IMR-90 (cell line): ENCODE measurements at regions not wholly inside any gene's neighbourhood (a gene's known extent, or its start where the extent isn't known, plus 50 kb on each side); places are given as distances from the start of the nearest gene placed in this dataset.

Source experiments
- ATAC-seq: fragments of 200-7000 bp; cut with Tn5 transposase; 2 replicates; pipeline ENCODE4 v1.9.1; 2020; ENCODE audit warnings: low read depth, mild to moderate bottlenecking, moderate library complexity
- BruUV-seq: library from RNA; stranded (reverse); fragments of 400-500 nt; replicated peaks from 2 replicates; lab custom pipeline; 2021; lab: Mats Ljungman, UMichigan
- CTCF ChIA-PET: fragments of 300-600 bp; formaldehyde crosslinking; extraction: SDS; loops from one replicate; lab custom pipeline; 2021; ENCODE audit warnings: antibody characterized with exemption; lab: Yijun Ruan, JAX
- POLR2A ChIA-PET: fragments of 300-600 bp; sonication (Branson Sonifier 250); formaldehyde crosslinking; loops from one replicate; lab custom pipeline; 2022; ENCODE audit warnings: antibody characterized with exemption; ENCODE audit not compliant: unreplicated experiment; lab: Charles Lee
- DNase-seq: peaks from one replicate; pipeline ENCODE4 v3.0.0; 2013
- H2AFZ ChIP-seq: replicated peaks from 2 replicates; pipeline ENCODE3; 2013; ENCODE audit warnings: low read length, mild to moderate bottlenecking; ENCODE audit not compliant: poor library complexity
- H2AK5ac ChIP-seq: 2 replicates; pipeline ENCODE4 v1.6.1; 2013; ENCODE audit warnings: low read depth, low read length, inconsistent platforms
- H2AK9ac ChIP-seq: replicated peaks from 2 replicates; pipeline ENCODE3; 2013; ENCODE audit warnings: mild to moderate bottlenecking, low read depth, low read length, moderate library complexity; ENCODE audit not compliant: poor library complexity
- H2BK120ac ChIP-seq: 2 replicates; pipeline ENCODE4 v1.6.1; 2013; ENCODE audit warnings: low read depth, low read length, inconsistent platforms
- H2BK15ac ChIP-seq: 3 replicates; pipeline ENCODE4 v1.6.1; 2013; ENCODE audit warnings: low read depth, low read length, inconsistent platforms
- H2BK20ac ChIP-seq: 2 replicates; pipeline ENCODE4 v1.6.1; 2013; ENCODE audit warnings: low read depth, mild to moderate bottlenecking, inconsistent platforms, low read length, moderate library complexity
- H2BK5ac ChIP-seq: 2 replicates; pipeline ENCODE4 v1.6.1; 2013; ENCODE audit warnings: mild to moderate bottlenecking, low read depth, low read length, inconsistent platforms; ENCODE audit not compliant: poor library complexity, severe bottlenecking
- H3K14ac ChIP-seq: replicated peaks from 2 replicates; pipeline ENCODE4 v1.6.1; 2013; ENCODE audit warnings: low read depth, low read length, inconsistent platforms
- H3K18ac ChIP-seq: 2 replicates; pipeline ENCODE4 v1.6.1; 2013; ENCODE audit warnings: low read depth, low read length, control low read depth
- H3K23ac ChIP-seq: 2 replicates; pipeline ENCODE4 v1.6.1; 2013; ENCODE audit warnings: low read depth, low read length, inconsistent platforms
- H3K27ac ChIP-seq: 2 replicates; pipeline ENCODE4 v1.5.1; 2013; ENCODE audit warnings: mild to moderate bottlenecking, control low read depth, low read length; ENCODE audit not compliant: insufficient read depth
- H3K27me3 ChIP-seq: 2 replicates; pipeline ENCODE4 v1.6.1; 2013; ENCODE audit warnings: low read length; ENCODE audit not compliant: control insufficient read depth, insufficient read depth
- H3K36me3 ChIP-seq: 2 replicates; pipeline ENCODE4 v1.6.1; 2013; ENCODE audit warnings: low read length, mixed read lengths; ENCODE audit not compliant: control insufficient read depth, insufficient read depth
- H3K4ac ChIP-seq: 2 replicates; pipeline ENCODE4 v1.6.1; 2013; ENCODE audit warnings: low read depth, low read length, inconsistent platforms
- H3K4me1 ChIP-seq: 2 replicates; pipeline ENCODE4 v1.6.1; 2013; ENCODE audit warnings: low read length, mixed read lengths; ENCODE audit not compliant: control insufficient read depth, insufficient read depth
- H3K4me2 ChIP-seq: 2 replicates; pipeline ENCODE4 v1.6.1; 2013; ENCODE audit warnings: low read depth, mild to moderate bottlenecking, control low read depth, low read length, moderate library complexity
- H3K4me3 ChIP-seq: 2 replicates; pipeline ENCODE4 v1.5.1; 2013; ENCODE audit warnings: low read depth, mild to moderate bottlenecking, control low read depth, low read length, moderate library complexity; ENCODE audit not compliant: insufficient read depth
- H3K56ac ChIP-seq: 2 replicates; pipeline ENCODE4 v1.6.1; 2013; ENCODE audit warnings: low read length, inconsistent platforms; ENCODE audit not compliant: insufficient read depth; ENCODE audit errors: extremely low read depth
- H3K79me1 ChIP-seq, 2 experiments: 2 replicates each; pipeline ENCODE4 v1.6.1; 2013; ENCODE audit warnings: low read length in 2 of 2, inconsistent platforms in 1 of 2, low read depth in 1 of 2
- H3K9ac ChIP-seq: 2 replicates; pipeline ENCODE4 v1.6.1; 2013; ENCODE audit warnings: low read depth, low read length, control low read depth
- H3K9me1 ChIP-seq: 2 replicates; pipeline ENCODE4 v1.6.1; 2013; ENCODE audit warnings: low read length, inconsistent platforms; ENCODE audit not compliant: insufficient read depth
- H3K9me3 ChIP-seq: 2 replicates; pipeline ENCODE4 v1.6.1; 2013; ENCODE audit warnings: low read length; ENCODE audit not compliant: control insufficient read depth, insufficient read depth
- H4K20me1 ChIP-seq: 2 replicates; pipeline ENCODE4 v1.6.1; 2013; ENCODE audit warnings: low read length, inconsistent platforms; ENCODE audit not compliant: insufficient read depth
- H4K5ac ChIP-seq: 2 replicates; pipeline ENCODE4 v1.6.1; 2013; ENCODE audit warnings: mild to moderate bottlenecking, low read depth, low read length, control low read depth
- H4K8ac ChIP-seq, 2 experiments: 2 replicates each; pipeline ENCODE4 v1.6.1; 2013; ENCODE audit warnings: low read depth in 2 of 2, low read length in 2 of 2, control low read depth in 1 of 2, inconsistent platforms in 1 of 2
- H4K91ac ChIP-seq: 2 replicates; pipeline ENCODE4 v1.6.1; 2013; ENCODE audit warnings: low read depth, low read length, inconsistent platforms; ENCODE audit not compliant: insufficient read depth
- CEBPB ChIP-seq: IDR thresholded peaks from 2 replicates; pipeline ENCODE4 v1.6.1; 2012; ENCODE audit warnings: low read depth, low read length, improper control_type of control experiment
- FOS ChIP-seq: fragments of 150-350 bp; IDR thresholded peaks from 2 replicates; pipeline ENCODE4 v1.6.1; 2016; ENCODE audit warnings: low read depth, low read length
- MAFK ChIP-seq: IDR thresholded peaks from 2 replicates; pipeline ENCODE4 v1.6.1; 2012; ENCODE audit warnings: low read depth, low read length, improper control_type of control experiment
- MAZ ChIP-seq: IDR thresholded peaks from 2 replicates; pipeline ENCODE4 v1.6.1; 2012; ENCODE audit warnings: low read depth, mild to moderate bottlenecking, low read length, improper control_type of control experiment, moderate library complexity, borderline replicate concordance
- MXI1 ChIP-seq: IDR thresholded peaks from 2 replicates; pipeline ENCODE4 v1.6.1; 2012; ENCODE audit warnings: low read depth, mild to moderate bottlenecking, low read length, moderate library complexity, borderline replicate concordance
- POLR2A ChIP-seq: IDR thresholded peaks from 2 replicates; pipeline ENCODE4 v1.6.1; 2012; ENCODE audit warnings: mild to moderate bottlenecking, low read depth, low read length
- RCOR1 ChIP-seq: IDR thresholded peaks from 2 replicates; pipeline ENCODE4 v1.6.1; 2012; ENCODE audit warnings: mild to moderate bottlenecking, low read length, improper control_type of control experiment; ENCODE audit not compliant: insufficient replicate concordance
- RFX5 ChIP-seq: IDR thresholded peaks from 2 replicates; pipeline ENCODE4 v1.8.0; 2012; ENCODE audit warnings: low read depth, mild to moderate bottlenecking, low read length, moderate library complexity
- SMC3 ChIP-seq: fragments of 150-350 bp; IDR thresholded peaks from 2 replicates; pipeline ENCODE4 v1.6.1; 2016; ENCODE audit warnings: low read depth, mild to moderate bottlenecking, antibody characterized with exemption, low read length, moderate library complexity
- WGBS, 2 experiments: methylation state at CpG; one replicate each; pipeline versions ENCODE4 v1.1.5 to v1.1.7; 2013; ENCODE audit warnings: missing lambda C conversion rate in 2 of 2; ENCODE audit not compliant: insufficient read length in 1 of 2; ENCODE audit errors: extremely low coverage in 2 of 2; 5-methylcytosine and 5-hydroxymethylcytosine counted together
- dilution Hi-C: fragments of 300-500 bp; cut with HindIII; formaldehyde crosslinking; loops from one replicate; pipeline ENCODE4 v1.14.3; 2018; ENCODE audit warnings: low sequenced_read_pairs; ENCODE audit not compliant: unreplicated experiment
- in situ Hi-C: fragments of 300-500 bp; cut with MboI; formaldehyde crosslinking; loops from 3 replicates; pipeline ENCODE4 v1.14.3; 2019; ENCODE audit warnings: low sequenced_read_pairs, inconsistent platforms, mixed read lengths
- intact Hi-C: fragments of 100-400 bp; cut with micrococcal nuclease; formaldehyde crosslinking; loops from 2 replicates; pipeline ENCODE4 v1.10.0; 2022
- TF ChIP-seq, protein P1 (sequence below): conservative IDR thresholded peaks from 2 replicates; pipeline ENCODE4 v1.5.1; 2012; ENCODE audit warnings: mild to moderate bottlenecking, low read depth, low read length, improper control_type of control experiment
- TF ChIP-seq, protein P2 (sequence below): fragments of 150-350 bp; IDR thresholded peaks from 2 replicates; pipeline ENCODE4 v1.6.1; 2017; ENCODE audit warnings: mild to moderate bottlenecking, antibody characterized with exemption, low read length, low read depth

DNA sequence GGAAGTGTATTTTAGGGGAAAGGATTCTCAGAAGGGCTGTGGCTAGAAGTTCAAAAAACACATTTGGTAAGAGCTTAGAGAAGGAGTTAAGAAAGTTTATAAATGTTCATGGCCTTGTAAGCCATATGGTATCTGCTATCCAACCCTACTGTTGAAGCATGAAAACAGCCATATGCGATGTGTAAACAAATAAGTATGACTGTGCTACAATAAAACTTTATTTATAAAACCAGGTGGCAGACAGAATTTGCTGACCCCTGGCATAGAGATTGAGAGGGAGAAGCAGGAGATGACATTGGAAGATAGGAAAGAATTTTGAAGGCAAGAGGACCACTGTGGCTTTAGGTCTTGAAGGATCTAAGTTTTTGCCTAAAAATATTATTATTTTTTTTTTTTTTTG lies 583.5 kb downstream of the DOK5 start:
- ATAC-seq = no peak
- Histone ChIP-seq H3K4me2 (no peak overlapping the region), H2BK120ac (no peak overlapping the region), H2AK9ac (no peak overlapping the region), H2BK20ac (no peak overlapping the region), H4K20me1 (no peaks in the 10 kb centered on the region), H3K18ac (no peak overlapping the region), H3K79me1 (no peaks in the 10 kb centered on the region), H3K9me3 (no peaks in the 10 kb centered on the region; the same call in 1 of the 2 replicates), H3K56ac (no peak overlapping the region), H3K9ac (no peak overlapping the region), H2AK5ac (no peak overlapping the region), H2AFZ (no peak overlapping the region), H3K14ac (no peak overlapping the region), H3K4me3 (no peak overlapping the region), H4K5ac (no peak overlapping the region), H3K27me3 (no peaks in the 10 kb centered on the region), H3K4ac (no peak overlapping the region), H3K9me1 (no peaks in the 10 kb centered on the region), H3K27ac (no peak overlapping the region), H4K91ac (no peak overlapping the region), H2BK15ac (no peak overlapping the region), H3K36me3 (no peaks in the 10 kb centered on the region), H2BK5ac (no peak overlapping the region), H3K23ac (no peak overlapping the region), H3K4me1 (no peaks in the 10 kb centered on the region), H4K8ac (no peak overlapping the region)
- ChIA-PET CTCF (no interaction called here), POLR2A (no interaction called here)
- TF ChIP-seq MAZ (no peak), RCOR1 (no peak), RFX5 (no peak), POLR2A (no peak), MAFK (no peak), CEBPB (no peak), SMC3 (no peak), MXI1 (no peak), FOS (no peak)
- TF ChIP-seq, protein P1, sequence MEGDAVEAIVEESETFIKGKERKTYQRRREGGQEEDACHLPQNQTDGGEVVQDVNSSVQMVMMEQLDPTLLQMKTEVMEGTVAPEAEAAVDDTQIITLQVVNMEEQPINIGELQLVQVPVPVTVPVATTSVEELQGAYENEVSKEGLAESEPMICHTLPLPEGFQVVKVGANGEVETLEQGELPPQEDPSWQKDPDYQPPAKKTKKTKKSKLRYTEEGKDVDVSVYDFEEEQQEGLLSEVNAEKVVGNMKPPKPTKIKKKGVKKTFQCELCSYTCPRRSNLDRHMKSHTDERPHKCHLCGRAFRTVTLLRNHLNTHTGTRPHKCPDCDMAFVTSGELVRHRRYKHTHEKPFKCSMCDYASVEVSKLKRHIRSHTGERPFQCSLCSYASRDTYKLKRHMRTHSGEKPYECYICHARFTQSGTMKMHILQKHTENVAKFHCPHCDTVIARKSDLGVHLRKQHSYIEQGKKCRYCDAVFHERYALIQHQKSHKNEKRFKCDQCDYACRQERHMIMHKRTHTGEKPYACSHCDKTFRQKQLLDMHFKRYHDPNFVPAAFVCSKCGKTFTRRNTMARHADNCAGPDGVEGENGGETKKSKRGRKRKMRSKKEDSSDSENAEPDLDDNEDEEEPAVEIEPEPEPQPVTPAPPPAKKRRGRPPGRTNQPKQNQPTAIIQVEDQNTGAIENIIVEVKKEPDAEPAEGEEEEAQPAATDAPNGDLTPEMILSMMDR = no peak
- TF ChIP-seq, protein P2, sequence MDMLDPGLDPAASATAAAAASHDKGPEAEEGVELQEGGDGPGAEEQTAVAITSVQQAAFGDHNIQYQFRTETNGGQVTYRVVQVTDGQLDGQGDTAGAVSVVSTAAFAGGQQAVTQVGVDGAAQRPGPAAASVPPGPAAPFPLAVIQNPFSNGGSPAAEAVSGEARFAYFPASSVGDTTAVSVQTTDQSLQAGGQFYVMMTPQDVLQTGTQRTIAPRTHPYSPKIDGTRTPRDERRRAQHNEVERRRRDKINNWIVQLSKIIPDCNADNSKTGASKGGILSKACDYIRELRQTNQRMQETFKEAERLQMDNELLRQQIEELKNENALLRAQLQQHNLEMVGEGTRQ = no peak
- no TSS peak for BruUV-seq
- in situ Hi-C loops = no loop called here
- DNase-seq = no peak
- intact Hi-C loops = no loop called here
- no CpG with 5 or more reads among the region's 1 CpG for WGBS, 2 experiments
- dilution Hi-C loops = no loop called here
